ENCODE measurements at regions not wholly inside any gene's neighbourhood (a gene's known extent, or its start where the extent isn't known, plus 50 kb on each side); places are given as distances from the start of the nearest gene placed in this dataset.

GRCh38 chr14:76664790-76665189 is 96.5 kb upstream of the VASH1 start:
- TF ChIP-seq CTCF (IDR thresholded peaks at IDR 0.05; ENCODE audit: unreplicated experiment) = no peak
- Mint-ChIP-seq H3K27me3 (ENCODE audit: unreplicated experiment) (peaks cover 2% of the 10 kb centered on the region), H3K4me3 (ENCODE audit: unreplicated experiment) (no peak overlapping the region), H3K4me1 (ENCODE audit: unreplicated experiment) (no peaks in the 10 kb centered on the region), H3K36me3 (ENCODE audit: low read depth, unreplicated experiment) (peaks cover 3% of the 10 kb centered on the region), H3K27ac (ENCODE audit: unreplicated experiment) (no peak overlapping the region), H3K9me3 (ENCODE audit: unreplicated experiment) (no peaks in the 10 kb centered on the region)
- no peak for DNase-seq (ENCODE audit: low spot score)

- no peak for DNase-seq (ENCODE audit: low spot score)
- no peak overlapping the region for H3K4me3 Mint-ChIP-seq (ENCODE audit: unreplicated experiment)
- TF ChIP-seq CTCF (IDR thresholded peaks at IDR 0.05; ENCODE audit: unreplicated experiment) = no peak
- peaks cover 3% of the 10 kb centered on the region for H3K36me3 Mint-ChIP-seq (ENCODE audit: low read depth, unreplicated experiment)
- H3K9me3 Mint-ChIP-seq (ENCODE audit: unreplicated experiment) = no peaks in the 10 kb centered on the region
- H3K4me1 Mint-ChIP-seq (ENCODE audit: unreplicated experiment) = no peaks in the 10 kb centered on the region
- H3K27ac Mint-ChIP-seq (ENCODE audit: unreplicated experiment) = no peak overlapping the region
- H3K27me3 Mint-ChIP-seq (ENCODE audit: unreplicated experiment) = peaks cover 1% of the 10 kb centered on the region
These were observed 94.5 kb upstream of the VASH1 start for GRCh38 chr14:76666746-76667145.

- Mint-ChIP-seq H3K27ac (ENCODE audit: unreplicated experiment) (no peak overlapping the region), H3K36me3 (ENCODE audit: low read depth, unreplicated experiment) (no peaks in the 10 kb centered on the region), H3K27me3 (ENCODE audit: unreplicated experiment) (no peaks in the 10 kb centered on the region), H3K4me1 (ENCODE audit: unreplicated experiment) (no peaks in the 10 kb centered on the region), H3K9me3 (ENCODE audit: unreplicated experiment) (no peaks in the 10 kb centered on the region), H3K4me3 (ENCODE audit: unreplicated experiment) (no peak overlapping the region)
- TF ChIP-seq CTCF (IDR thresholded peaks at IDR 0.05; ENCODE audit: unreplicated experiment) = no peak
- no peak for DNase-seq (ENCODE audit: low spot score)
These were observed 91.5 kb upstream of the VASH1 start for GRCh38 chr14:76669770-76670169.

GRCh38 chr14:76672123-76672522 is 89.1 kb upstream of the VASH1 start:
- TF ChIP-seq CTCF (IDR thresholded peaks at IDR 0.05; ENCODE audit: unreplicated experiment) = no peak
- Mint-ChIP-seq H3K4me3 (ENCODE audit: unreplicated experiment) (no peak overlapping the region), H3K36me3 (ENCODE audit: low read depth, unreplicated experiment) (no peaks in the 10 kb centered on the region), H3K9me3 (ENCODE audit: unreplicated experiment) (no peaks in the 10 kb centered on the region), H3K4me1 (ENCODE audit: unreplicated experiment) (no peaks in the 10 kb centered on the region), H3K27ac (ENCODE audit: unreplicated experiment) (no peak overlapping the region), H3K27me3 (ENCODE audit: unreplicated experiment) (no peaks in the 10 kb centered on the region)
- no peak for DNase-seq (ENCODE audit: low spot score)

- no peak for DNase-seq (ENCODE audit: low spot score)
- no peaks in the 10 kb centered on the region for H3K9me3 Mint-ChIP-seq (ENCODE audit: unreplicated experiment)
- no peaks in the 10 kb centered on the region for H3K27me3 Mint-ChIP-seq (ENCODE audit: unreplicated experiment)
- no peak for TF ChIP-seq CTCF (IDR thresholded peaks at IDR 0.05; ENCODE audit: unreplicated experiment)
- no peak overlapping the region for H3K27ac Mint-ChIP-seq (ENCODE audit: unreplicated experiment)
- no peaks in the 10 kb centered on the region for H3K36me3 Mint-ChIP-seq (ENCODE audit: low read depth, unreplicated experiment)
- H3K4me1 Mint-ChIP-seq (ENCODE audit: unreplicated experiment) = no peaks in the 10 kb centered on the region
- H3K4me3 Mint-ChIP-seq (ENCODE audit: unreplicated experiment) = no peak overlapping the region
These were observed 88.0 kb upstream of the VASH1 start for GRCh38 chr14:76673261-76673660.

Data from endothelial cell (in vitro differentiated cells).